Dermis blood vessel endothelial cell (primary cell): ENCODE measurements at regions not wholly inside any gene's neighbourhood (a gene's known extent, or its start where the extent isn't known, plus 50 kb on each side); places are given as distances from the start of the nearest gene placed in this dataset.
"Not testable (repeated sequence)": the region's sequence is repeated elsewhere in the genome, so short reads cannot be mapped to it uniquely, and the experiment has no call there.

Experiments
- DNase-seq: peaks from one replicate; pipeline ENCODE4 v3.0.0; 2010

GRCh38 chr16:24624102-24624501, 84.7 kb downstream of the RBBP6 start:
- no peak for DNase-seq

- no peak for DNase-seq
Measured at GRCh38 chr16:24626256-24626655, 86.9 kb downstream of the RBBP6 start.

DNA sequence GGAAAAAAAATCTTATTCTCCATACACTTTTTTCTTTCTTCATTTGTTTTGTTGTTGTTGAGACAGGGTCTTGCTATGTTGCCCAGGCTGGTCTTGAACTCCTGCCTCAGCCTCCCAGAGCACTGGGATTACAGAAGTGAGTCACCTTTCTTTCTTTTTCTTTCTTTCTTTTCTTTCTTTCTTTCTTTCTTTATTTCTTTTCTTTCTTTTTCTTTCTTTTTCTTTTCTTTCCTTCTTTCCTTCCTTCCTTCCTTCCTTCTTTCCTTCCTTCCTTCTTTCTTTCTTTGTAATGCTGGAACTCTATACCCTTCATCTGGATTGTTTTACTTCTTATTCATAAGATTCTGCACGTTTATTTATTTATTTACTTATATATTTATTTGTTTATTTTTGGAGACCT, 94.5 kb upstream of the TNRC6A start:
- DNase-seq: no peak

- DNase-seq: peak; percentile 83
Measured at GRCh38 chr16:24635900-24636610, 93.4 kb upstream of the TNRC6A start.

GRCh38 chr16:24639769-24640168, 89.7 kb upstream of the TNRC6A start:
- DNase-seq: no peak

- DNase-seq: no peak
Measured at GRCh38 chr16:24643489-24643888, 86.0 kb upstream of the TNRC6A start.

- DNase-seq: peak; percentile 96
Measured at GRCh38 chr16:24645739-24646645, 83.5 kb upstream of the TNRC6A start.

- DNase-seq: no peak
Measured at GRCh38 chr16:24646646-24646995, 82.8 kb upstream of the TNRC6A start.

DNA sequence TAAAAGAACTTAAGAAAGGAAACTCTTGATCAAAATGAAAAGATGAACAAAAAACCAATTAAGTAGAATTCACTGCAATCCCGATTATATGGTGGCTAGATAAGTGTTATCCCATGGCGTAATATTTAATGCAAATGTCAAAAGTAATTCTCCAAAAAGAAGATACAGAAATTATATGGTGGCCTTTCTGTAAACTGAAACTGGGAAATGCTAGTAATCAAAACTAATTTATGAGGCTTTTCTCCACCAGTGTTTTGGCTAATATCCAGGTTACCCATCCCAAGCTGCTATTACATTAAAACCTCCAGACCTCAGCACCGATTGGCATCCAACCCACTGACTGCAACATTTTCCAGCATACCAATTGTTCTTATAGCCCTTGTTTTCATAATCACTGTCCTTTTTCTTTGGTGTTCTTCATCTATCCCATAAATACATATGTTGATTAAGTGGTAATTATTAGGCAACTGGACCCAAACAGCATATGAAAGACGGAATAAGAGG, 77.2 kb upstream of the TNRC6A start:
- DNase-seq: no peak

- no peak for DNase-seq
Measured at GRCh38 chr16:24652803-24653202, 76.6 kb upstream of the TNRC6A start.

DNA sequence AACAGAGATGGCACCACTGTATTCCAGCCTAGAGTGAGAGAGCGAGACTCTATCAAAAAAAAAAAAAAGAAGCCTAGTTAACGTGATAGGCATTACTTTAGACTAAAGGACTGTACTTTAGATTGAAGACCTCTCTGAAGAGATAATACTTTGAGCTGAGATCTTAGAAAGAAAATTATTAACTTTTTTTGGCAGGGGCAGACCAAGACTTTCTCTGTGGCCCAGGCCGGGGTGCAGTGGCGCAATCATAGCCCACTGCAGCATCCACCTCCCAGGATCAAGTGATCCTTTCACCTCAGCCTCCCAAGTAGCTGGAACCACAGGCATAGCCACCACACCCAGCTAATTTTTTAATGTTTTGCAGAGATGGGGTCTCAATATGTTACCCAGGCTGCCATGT, 75.7 kb upstream of the TNRC6A start:
- DNase-seq: no peak

DNA sequence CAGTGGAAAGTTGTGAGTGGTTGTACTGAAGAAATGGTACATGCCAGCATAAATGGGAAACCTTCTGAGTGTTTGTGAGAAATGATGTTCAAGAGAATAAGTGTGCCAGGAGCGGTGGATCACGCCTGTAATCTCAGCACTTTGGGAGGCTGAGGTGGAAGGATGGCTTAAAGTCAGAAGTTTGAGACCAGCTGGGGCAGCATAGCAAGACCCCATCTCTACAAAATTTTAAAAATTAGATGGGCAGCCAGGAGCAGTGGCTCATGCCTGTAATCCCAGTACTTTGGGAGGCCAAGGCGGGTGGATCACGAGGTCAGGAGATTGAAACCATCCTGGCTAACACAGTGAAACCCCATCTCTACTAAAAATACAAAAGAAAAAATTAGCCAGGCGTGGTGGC, 63.5 kb upstream of the TNRC6A start:
- not testable (repeated sequence) for DNase-seq

GRCh38 chr16:24667244-24667764, 62.1 kb upstream of the TNRC6A start:
- DNase-seq: no peak

- peak; percentile 85 for DNase-seq
Measured at GRCh38 chr16:24668481-24669061, 60.9 kb upstream of the TNRC6A start.

- DNase-seq: peak; percentile 61
Measured at GRCh38 chr16:24670623-24671454, 58.6 kb upstream of the TNRC6A start.

DNA sequence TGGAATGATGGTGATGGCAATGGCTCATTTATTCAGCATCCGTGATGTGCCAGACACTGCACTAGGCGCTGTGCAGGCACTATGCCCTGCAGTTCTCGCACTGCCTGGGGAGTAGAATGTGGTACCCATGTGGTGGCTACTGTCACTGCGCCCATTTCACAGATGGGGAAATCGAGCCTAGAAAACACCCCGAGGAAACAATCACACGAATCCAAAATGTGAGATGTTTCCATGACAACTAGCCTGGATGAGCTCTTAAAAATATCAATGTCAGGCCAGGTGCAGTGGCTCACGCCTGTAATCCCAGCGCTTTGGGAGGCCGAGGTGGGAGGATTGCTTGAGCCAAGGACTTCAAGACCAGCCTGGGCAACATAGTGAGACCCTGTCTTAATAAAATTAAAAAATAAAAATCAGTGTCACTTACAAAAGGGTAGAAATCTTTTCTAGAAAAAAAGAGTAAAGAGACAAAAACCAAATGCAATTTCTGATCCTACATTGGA, 57.9 kb upstream of the TNRC6A start:
- DNase-seq: no peak

DNA sequence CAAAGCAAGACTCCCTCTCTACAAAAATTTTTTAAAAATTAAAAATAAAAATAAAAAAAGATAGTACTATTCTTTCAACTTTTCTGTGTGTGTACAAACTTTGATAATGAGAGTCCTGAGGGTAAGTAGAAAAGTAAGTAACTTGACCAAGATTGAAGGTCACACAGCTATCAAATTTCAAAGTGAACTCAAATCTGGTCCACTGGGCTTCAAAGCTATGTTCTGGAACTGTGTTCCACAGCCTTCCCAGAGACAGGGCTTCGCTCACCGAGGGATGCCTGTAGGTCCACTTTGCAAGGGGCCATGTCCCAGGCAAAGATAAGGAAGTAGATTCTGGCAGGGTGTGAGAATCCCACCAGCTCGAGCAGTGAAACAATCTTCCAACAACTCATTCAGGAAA, 56.3 kb upstream of the TNRC6A start:
- no peak for DNase-seq

DNA sequence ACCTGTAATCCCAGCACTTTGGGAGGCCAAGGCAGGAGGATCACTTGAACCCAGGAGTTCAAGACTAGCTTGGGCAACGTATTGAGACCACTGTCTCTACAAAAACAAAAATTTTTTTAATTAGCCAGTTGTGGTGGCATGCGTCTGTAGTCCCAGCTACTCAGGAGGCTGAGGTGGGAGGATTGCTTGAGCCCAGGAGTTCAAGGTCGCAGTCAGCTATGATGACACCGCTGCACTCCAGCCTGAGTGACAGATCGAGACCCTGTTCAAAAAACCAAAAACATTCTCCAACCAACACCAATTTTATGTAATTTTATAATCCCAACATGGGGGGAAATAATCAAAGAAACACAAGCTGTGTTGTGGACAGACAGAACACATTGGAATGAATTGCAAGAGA, 54.6 kb upstream of the TNRC6A start:
- no peak for DNase-seq

DNA sequence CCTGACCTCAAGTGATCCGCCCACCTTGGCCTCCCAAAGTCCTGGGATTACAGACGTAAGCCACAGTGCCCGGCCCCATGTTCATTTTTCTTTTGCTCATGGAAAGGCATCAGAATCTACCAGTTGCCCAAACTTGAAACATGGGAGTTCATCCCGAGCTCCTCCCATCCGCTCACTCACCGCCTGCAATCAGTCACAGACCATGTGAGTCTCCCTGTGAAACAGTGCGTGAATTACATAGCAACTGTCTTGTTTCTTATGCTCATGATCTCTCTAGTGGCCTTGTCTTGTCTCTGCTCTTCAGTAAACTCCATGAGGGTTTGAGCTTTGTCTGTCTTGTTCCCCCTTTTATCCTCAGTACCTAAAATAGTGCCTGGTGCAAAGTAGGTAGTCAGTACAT, 52.1 kb upstream of the TNRC6A start:
- no peak for DNase-seq
